GM18907 (cell line): ENCODE measurements at regions not wholly inside any gene's neighbourhood (a gene's known extent, or its start where the extent isn't known, plus 50 kb on each side); places are given as distances from the start of the nearest gene placed in this dataset.

ENCODE experiments used
- ATAC-seq: cut with Tn5 transposase; IDR thresholded peaks from one replicate; pipeline ENCODE4 v1.9.1; 2021; ENCODE audit warnings: mild to moderate bottlenecking, moderate library complexity; ENCODE audit not compliant: unreplicated experiment

DNA sequence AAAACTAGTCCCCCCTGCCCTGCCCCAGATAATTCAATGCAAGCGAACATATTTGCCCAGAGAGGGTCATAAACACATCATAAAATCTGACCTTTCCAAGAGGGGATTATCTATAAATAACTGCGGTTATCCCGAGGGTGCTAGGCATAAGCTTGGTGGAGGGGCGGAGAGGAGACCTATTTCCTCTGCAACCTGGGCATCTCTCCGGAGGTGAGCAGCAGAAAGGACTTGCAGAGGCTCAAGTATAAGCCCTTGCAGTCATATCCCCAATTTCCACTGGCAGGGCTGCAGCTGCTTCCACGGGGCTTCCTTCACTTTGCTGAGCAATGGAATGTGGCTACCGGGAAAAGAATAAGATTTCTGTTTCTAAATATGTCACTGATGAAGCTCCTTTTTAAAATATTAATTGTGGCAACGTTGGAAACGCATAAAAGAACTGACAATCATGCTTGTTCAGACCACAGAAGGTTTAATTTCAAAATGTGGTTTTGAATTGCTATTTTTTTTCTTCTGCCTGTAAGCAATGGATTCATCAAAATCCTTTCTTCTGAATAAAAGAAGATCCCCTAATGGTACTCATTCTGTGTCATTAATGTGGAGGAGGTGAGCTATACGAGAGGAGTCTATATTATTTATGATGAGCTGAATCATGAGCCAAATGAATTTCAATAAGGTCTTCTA lies 268.9 kb upstream of the ATP2B1 start:
- no peak for ATAC-seq

GRCh38 chr12:89976866-89977265 lies 268.2 kb upstream of the ATP2B1 start:
- ATAC-seq = no peak

DNA sequence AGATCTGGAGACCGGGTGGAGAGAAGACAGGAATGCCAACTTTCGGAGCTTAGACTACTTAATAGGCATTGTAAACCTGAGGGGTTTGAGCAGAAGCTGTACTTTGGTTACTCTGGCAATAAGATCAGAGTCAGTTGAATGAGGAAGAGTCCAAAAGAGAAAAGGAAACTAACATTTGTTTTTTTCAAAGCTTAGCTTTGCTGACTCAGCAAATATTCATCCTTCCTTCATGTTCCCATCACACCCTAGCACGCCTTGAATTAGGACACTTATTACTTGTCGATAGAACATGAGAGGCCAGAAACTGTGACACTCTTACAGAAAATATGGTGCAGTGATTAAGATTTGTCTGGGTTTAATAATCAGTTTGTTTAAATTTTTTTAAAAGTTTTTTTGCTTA lies 266.9 kb upstream of the ATP2B1 start:
- no peak for ATAC-seq

DNA sequence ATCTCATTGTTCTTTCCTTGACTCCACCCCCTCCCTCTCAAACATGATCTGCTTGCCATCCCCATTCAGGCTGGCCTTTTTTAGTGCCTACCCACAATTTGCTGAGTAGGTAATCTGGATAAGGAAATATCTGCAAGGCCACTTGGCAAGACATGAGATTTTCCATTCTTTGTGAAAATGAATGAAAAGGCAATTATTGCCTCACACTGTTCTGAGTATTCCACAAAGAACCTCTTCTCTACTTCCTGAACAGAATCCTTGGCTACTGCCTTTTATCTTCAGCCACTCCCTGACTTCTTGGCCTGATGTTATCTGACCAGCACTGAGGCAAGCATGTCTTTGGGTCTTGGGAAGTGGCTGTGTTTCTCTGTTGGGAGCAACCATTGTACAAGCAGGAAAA lies 263.2 kb upstream of the ATP2B1 start:
- no peak for ATAC-seq

- no peak for ATAC-seq
These were observed 262.1 kb upstream of the ATP2B1 start for GRCh38 chr12:89970722-89971121.

- ATAC-seq = no peak
These were observed 260.5 kb upstream of the ATP2B1 start for GRCh38 chr12:89969093-89969492.

DNA sequence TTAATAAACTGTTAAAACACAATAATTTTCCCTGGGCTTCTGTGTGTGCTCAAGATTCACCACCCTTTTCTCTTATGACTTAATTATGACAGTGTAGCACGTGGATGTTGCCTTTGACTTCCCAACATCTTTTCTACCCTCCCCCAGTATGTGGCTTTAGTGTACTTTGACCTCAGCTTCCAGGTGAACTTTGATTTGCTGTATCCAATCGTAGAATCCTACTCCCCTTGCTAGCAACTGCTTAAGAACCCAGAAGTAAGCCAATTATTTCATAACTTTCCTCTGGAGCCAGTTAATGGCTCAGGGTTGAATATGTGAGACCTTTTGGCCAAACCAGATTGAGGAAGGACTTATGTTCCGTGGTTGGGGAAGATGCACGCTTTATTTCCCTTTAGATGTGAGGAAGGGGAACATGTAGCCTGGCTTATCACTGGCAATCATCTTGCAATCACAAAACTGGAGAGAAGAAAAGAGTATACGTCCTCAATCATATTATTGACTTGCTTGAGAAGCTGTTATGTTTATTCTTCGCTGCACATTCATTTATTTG lies 259.6 kb upstream of the ATP2B1 start:
- ATAC-seq = no peak

DNA sequence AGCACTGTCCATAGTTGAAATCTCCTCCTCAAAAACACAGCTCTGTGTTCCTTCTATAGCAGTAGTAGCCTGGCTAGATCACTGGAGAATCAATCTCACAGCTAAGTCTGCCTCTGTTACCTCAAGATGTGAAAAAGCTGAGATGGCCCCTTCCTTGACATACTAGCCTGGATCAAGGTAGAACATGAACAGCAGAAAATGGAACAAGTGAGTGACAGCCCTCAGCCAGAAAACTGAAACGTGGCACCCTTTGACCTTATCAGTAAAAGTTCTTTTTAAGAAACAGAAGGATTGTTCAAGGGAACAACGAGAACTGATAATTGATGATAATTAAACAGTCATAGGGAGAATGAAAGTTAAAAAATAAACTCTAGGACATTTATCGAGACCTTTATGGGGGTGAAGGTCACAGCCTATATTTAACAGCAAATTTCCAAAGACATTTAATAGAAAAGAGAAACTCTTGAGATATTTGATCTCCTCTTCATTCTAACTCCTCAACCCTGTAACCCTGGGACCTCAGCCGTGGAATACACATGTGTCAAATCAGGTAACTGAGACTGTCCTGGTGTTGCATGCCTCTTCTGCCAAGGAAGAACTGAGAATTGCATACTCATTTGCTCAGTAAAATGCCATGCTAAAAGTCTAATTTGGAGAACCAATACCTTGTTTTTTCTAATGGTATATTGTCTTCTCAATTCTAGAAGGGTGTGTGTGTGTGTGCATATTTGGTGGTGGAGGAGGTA lies 258.0 kb upstream of the ATP2B1 start:
- no peak for ATAC-seq

- no peak for ATAC-seq
These were observed 257.4 kb upstream of the ATP2B1 start for GRCh38 chr12:89965993-89966392.

DNA sequence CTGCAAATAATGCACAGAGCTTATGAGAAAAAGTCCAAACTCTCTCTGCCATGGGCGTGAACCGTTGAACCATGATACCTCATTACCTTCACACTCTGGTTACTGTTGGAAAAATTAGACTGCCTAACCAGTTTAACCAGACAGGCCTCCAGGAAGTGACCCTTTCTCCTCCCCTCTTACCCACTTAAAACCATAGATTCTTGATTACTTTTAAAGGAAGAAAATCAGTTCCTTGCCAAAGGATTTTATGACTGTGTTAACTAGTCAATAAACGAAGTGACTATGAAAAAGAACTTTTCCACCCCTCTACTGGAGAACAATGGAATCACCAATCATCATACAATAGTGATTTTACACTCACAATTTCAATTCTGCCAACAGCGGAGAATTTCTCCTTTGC lies 254.0 kb upstream of the ATP2B1 start:
- no peak for ATAC-seq

DNA sequence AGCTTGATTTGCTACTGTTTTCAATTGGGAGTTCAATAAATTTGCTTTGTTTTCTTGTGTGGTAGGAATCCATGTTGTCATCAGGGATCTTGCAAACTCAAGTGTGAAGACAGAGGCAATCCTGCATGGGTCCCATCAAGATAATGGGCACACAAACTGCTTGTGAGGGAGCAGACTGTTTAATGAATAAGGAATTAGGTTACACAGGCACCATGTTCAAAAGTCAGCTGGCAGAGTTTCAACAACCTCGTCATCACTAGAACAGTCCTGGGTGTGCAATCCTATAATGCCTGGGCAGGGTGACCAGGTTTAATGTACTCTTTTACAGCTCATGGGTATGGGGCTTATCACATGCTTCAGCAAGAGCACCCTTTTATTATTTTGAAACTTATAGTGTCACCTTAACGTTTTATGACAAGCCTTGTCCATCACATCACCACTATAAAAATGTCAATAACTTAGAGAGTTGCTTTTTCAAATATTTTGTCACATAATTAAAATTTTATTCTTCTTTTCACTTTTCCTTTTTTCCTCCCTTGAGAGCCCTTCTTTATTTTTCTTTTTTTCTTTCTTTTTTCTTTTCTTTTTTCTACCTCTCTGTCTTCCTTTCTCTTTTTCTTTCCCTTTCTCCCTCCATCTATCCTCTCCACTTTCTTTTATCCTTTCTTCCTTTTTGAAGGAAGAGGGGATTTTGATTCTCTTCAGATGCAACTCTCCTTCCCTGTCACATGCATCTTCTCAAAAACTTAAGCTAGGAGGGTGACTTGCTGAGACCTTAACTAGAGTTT lies 252.2 kb upstream of the ATP2B1 start:
- peak; percentile 45 for ATAC-seq

DNA sequence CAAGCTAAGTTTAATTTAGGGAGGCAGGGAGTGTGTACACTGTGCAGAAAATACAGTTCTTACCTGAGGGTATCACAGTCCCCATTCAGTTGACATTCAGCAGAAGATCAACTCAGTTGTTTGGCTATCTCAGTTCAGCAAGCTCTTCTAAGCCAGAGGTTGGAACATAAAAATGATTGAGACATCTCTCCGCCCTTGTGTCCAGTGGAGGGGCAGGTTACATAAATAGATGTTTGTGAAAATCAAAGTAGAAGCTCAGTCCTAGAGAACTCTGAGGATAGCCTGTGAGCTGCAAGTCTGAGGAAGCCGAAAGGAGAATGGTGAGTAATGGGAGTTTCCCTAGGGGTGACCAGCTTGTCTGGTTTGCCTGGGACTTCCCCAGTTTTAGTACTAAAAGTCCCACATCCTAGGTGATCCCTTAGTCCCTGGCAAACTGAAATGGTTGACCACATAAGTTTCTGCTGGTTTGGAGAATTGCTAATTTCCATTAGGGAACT lies 251.4 kb upstream of the ATP2B1 start:
- peak; percentile 97 for ATAC-seq

- ATAC-seq = no peak
These were observed 250.5 kb upstream of the ATP2B1 start for GRCh38 chr12:89959179-89959578.

GRCh38 chr12:89954259-89954658 lies 245.6 kb upstream of the ATP2B1 start:
- ATAC-seq = no peak

GRCh38 chr12:89951694-89952060 lies 243.0 kb upstream of the ATP2B1 start:
- no peak for ATAC-seq

DNA sequence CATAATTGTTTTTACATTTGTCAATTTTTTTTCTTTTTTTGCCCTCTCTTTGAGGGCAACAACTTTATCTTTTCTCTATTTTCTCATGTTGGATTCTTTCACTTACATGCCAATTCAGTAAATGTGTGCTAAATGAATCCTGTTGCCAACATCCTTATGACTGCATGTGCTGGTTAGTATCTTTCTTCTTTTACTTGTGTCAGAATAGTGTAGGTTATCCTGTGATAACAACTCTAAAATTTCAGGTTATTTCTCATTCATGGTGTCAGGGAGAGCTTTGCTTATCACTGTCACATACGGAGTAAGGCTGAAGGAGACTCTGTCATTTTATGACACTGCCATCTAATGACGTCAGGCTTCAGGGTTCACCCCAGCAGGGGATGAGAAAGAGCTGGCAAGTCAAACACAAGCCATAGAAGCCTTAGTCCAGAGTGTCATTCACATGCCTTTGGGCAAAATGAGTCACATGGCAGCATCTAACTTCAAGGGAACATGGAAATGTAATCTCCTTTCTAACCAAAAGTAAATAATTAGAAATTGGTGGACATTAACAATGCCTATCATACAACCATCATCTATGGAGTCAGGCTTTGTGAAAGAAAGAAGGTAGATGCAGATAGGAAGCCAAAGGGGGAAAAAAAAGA lies 242.5 kb upstream of the ATP2B1 start:
- ATAC-seq = no peak

GRCh38 chr12:89950421-89950820 lies 241.8 kb upstream of the ATP2B1 start:
- peak; percentile 52 for ATAC-seq

GRCh38 chr12:89949457-89950195 lies 241.0 kb upstream of the ATP2B1 start:
- peak; percentile 94 for ATAC-seq

DNA sequence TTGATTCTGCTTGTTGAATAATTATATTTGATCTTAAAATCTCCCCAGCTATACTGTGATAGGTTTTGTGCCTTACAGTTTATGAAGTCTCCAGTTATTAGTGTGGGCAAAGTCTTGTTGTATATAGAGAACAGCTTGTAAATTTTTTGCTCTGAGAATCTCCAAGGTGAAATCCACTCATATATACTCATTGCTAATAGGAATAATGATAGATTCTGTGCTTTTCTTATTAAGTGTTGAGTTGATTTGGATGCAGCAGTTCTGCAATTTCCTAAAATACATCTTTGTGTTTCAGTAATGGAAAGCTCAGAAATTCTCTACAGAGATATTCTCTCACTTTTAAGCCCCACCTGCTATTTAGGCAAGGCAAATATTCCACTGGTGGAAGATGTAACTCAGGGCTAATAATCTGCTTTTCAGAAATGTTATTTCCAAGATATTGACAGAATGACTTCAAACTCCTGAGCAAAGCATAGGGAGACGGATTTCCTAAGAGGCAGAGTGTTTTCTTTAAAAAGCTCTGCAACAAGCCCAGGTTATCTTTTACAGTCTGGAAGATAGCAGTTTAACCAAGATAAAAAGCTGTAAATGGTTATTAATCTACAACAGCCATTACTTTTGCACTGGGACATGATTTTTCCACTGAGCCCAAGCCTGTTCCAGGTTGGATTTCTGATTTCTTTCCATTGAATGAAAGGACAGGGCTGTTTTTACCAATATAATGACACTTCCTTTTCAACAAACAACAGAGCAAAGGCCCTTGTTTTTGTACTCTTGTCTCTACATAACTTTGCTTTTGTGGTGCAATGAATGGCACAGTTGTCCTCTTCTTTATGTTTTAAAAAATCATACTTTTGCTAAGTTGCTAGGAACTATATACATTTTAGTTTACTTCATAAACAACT lies 239.9 kb upstream of the ATP2B1 start:
- ATAC-seq = no peak
